K562 (cell line): ENCODE measurements at regions not wholly inside any gene's neighbourhood (a gene's known extent, or its start where the extent isn't known, plus 50 kb on each side); places are given as distances from the start of the nearest gene placed in this dataset.

Experiments used
- ATAC-seq: fragments of 200-7000 bp; cut with Tn5 transposase; 3 replicates; pipeline ENCODE4 v1.9.1; 2020; ENCODE audit warnings: moderate library complexity
- BruUV-seq: library from RNA; stranded (reverse); fragments of 400-500 nt; replicated peaks from 2 replicates; lab custom pipeline; 2021; lab: Mats Ljungman, UMichigan
- CTCF ChIA-PET: fragments of 300-600 bp; formaldehyde crosslinking; extraction: SDS; loops from one replicate; lab custom pipeline; 2021; ENCODE audit warnings: low intra/inter-chr PET ratio; lab: Yijun Ruan, JAX
- POLR2A ChIA-PET: fragments of 300-600, 350-650 bp; sonication (Branson Sonifier 250); formaldehyde crosslinking; extraction: SDS; loops from one replicate; lab custom pipeline; 2021; ENCODE audit warnings: antibody characterized with exemption, inconsistent platforms; lab: Yijun Ruan, JAX
- DNase-seq, 4 experiments: peaks; one replicate each; pipeline versions ENCODE4 v3.0.0 to v3.0.0-alpha.2; 2011 to 2018; ENCODE audit warnings: low spot score in 3 of 4, mixed read lengths in 3 of 4; ENCODE audit errors: extremely low read depth in 1 of 4
- FAIRE-seq: peaks from 2 replicates; lab custom pipeline; 2011; peaks lifted over from hg19 to GRCh38; lab: Jason Lieb, UNC
- H2AFZ ChIP-seq: 2 replicates; pipeline ENCODE4 v1.6.0; 2011; ENCODE audit warnings: low read depth, low read length, control low read depth, inconsistent platforms
- H3K27ac ChIP-seq: fragments of 200-600 bp; 3 replicates; pipeline ENCODE4 v1.8.0; 2011; ENCODE audit warnings: low read depth, mild to moderate bottlenecking, control low read depth, inconsistent platforms, low read length, moderate library complexity, mixed read lengths; ENCODE audit errors: extremely low read depth
- H3K27me3 ChIP-seq, 2 experiments: fragments of 300-600 bp in 1 of 2; 2 replicates in 1 of 2; 3 replicates in 1 of 2; pipeline versions ENCODE4 v1.6.0 to v1.8.0; 2011; ENCODE audit warnings: inconsistent platforms in 2 of 2, low read length in 2 of 2, mild to moderate bottlenecking in 1 of 2, mixed read lengths in 1 of 2, moderate library complexity in 1 of 2; ENCODE audit not compliant: control insufficient read depth in 2 of 2, insufficient read depth in 2 of 2
- H3K36me3 ChIP-seq: fragments of 300-600 bp; 3 replicates; pipeline ENCODE4 v1.8.0; 2011; ENCODE audit warnings: mild to moderate bottlenecking, low read length, inconsistent platforms; ENCODE audit not compliant: control insufficient read depth, insufficient read depth
- H3K4me1 ChIP-seq, 2 experiments: fragments of 200-600 bp in 1 of 2; replicated peaks in 1 of 2; 2 replicates in 1 of 2; 3 replicates in 1 of 2; pipeline versions ENCODE4 v1.5.1 to v1.8.0; 2011; ENCODE audit warnings: inconsistent platforms in 2 of 2, low read length in 2 of 2, mild to moderate bottlenecking in 1 of 2, mixed read lengths in 1 of 2, moderate library complexity in 1 of 2; ENCODE audit not compliant: control insufficient read depth in 2 of 2, insufficient read depth in 2 of 2
- H3K4me2 ChIP-seq: 2 replicates; pipeline ENCODE4 v1.6.1; 2011; ENCODE audit warnings: low read length, control low read depth, inconsistent platforms, mixed read lengths; ENCODE audit not compliant: insufficient read depth
- H3K4me3 ChIP-seq: fragments of 200-600 bp; sonication (generic), shearing (Covaris generic); 2 replicates; pipeline ENCODE4 v1.5.1; 2016; ENCODE audit warnings: control low read depth, inconsistent platforms
- H3K79me2 ChIP-seq: fragments of 200-600 bp; 3 replicates; pipeline ENCODE4 v1.8.0; 2011; ENCODE audit warnings: low read length, inconsistent platforms; ENCODE audit not compliant: control insufficient read depth, insufficient read depth
- H3K9ac ChIP-seq, 2 experiments: 2 replicates each; pipeline versions ENCODE4 v1.6.0 to v1.6.1; 2011; ENCODE audit warnings: low read depth in 2 of 2, low read length in 2 of 2, control low read depth in 1 of 2, inconsistent platforms in 1 of 2, mild to moderate bottlenecking in 1 of 2, mixed read lengths in 1 of 2; ENCODE audit not compliant: insufficient read depth in 1 of 2
- H3K9me1 ChIP-seq: one replicate; pipeline ENCODE4 v1.6.0; 2011; ENCODE audit warnings: inconsistent platforms, mild to moderate bottlenecking, low read length, moderate library complexity; ENCODE audit not compliant: control insufficient read depth, insufficient read depth
- H3K9me3 ChIP-seq: replicated peaks from 2 replicates; pipeline ENCODE4 v1.5.1; 2011; ENCODE audit warnings: low read depth, low read length, inconsistent platforms; ENCODE audit not compliant: control insufficient read depth, insufficient read depth
- H4K20me1 ChIP-seq: replicated peaks from 2 replicates; pipeline ENCODE4 v1.6.1; 2011; ENCODE audit warnings: low read length, inconsistent platforms, mixed read lengths; ENCODE audit not compliant: control insufficient read depth, insufficient read depth
- CCNT2 ChIP-seq: IDR thresholded peaks from 2 replicates; pipeline ENCODE4 v1.6.1; 2011; ENCODE audit warnings: borderline replicate concordance, low read depth, mild to moderate bottlenecking, moderate library complexity, mixed read lengths, low read length; ENCODE audit not compliant: insufficient read length; ENCODE audit errors: extremely low read depth
- CEBPG ChIP-seq, 3 experiments: fragments of 200-800 bp in 1 of 3; sonication (Bioruptor generic) in 1 of 3; sonication (generic) in 1 of 3; formaldehyde crosslinking in 1 of 3; IDR thresholded peaks in 2 of 3; conservative IDR thresholded peaks in 1 of 3; 2 replicates each; pipeline versions ENCODE4 v1.6.1 to v1.8.0; 2016 to 2022; ENCODE audit warnings: missing compliant biosample characterization in 2 of 3, missing genetic modification characterization in 2 of 3, mild to moderate bottlenecking in 1 of 3, missing genetic modification reagents in 1 of 3
- CHD1 ChIP-seq: fragments of 200-600 bp; sonication (generic); IDR thresholded peaks from one replicate; pipeline ENCODE4 v1.6.1; 2012; ENCODE audit warnings: mild to moderate bottlenecking, moderate library complexity, low read length, inconsistent platforms
- DACH1 ChIP-seq: fragments of 450-650 bp; IDR thresholded peaks from 2 replicates; pipeline ENCODE4 v1.6.1; 2018; ENCODE audit not compliant: partially characterized antibody
- HDAC6 ChIP-seq: IDR thresholded peaks from 2 replicates; pipeline ENCODE4 v1.6.1; 2012; ENCODE audit warnings: low read depth, mild to moderate bottlenecking, control low read depth, inconsistent platforms, low read length, moderate library complexity
- HIVEP1 ChIP-seq: fragments of 250-450 bp; sonication (Bioruptor Pico); IDR thresholded peaks from 2 replicates; pipeline ENCODE4 v1.4.0; 2020; ENCODE audit warnings: mild to moderate bottlenecking
- IRF2 ChIP-seq: sonication (generic); formaldehyde crosslinking; IDR thresholded peaks from 2 replicates; pipeline ENCODE4 v1.8.1; 2022; ENCODE audit warnings: mild to moderate bottlenecking, missing genetic modification reagents
- KLF13 ChIP-seq: fragments of 450-650 bp; IDR thresholded peaks from 2 replicates; pipeline ENCODE4 v1.6.1; 2016; ENCODE audit warnings: missing genetic modification characterization, low read depth, mild to moderate bottlenecking, missing compliant biosample characterization, moderate library complexity, borderline replicate concordance
- MCM5 ChIP-seq: fragments of 450-650 bp; IDR thresholded peaks from 2 replicates; pipeline ENCODE4 v1.6.1; 2016; ENCODE audit warnings: low read depth
- MYC ChIP-seq, 2 experiments: fragments of 250-450 bp in 1 of 2; sonication (Bioruptor Pico) in 1 of 2; IDR thresholded peaks; 2 replicates each; pipeline versions ENCODE4 v1.5.1 to v1.6.1; 2012 to 2021; ENCODE audit warnings: low read depth in 2 of 2, borderline replicate concordance in 1 of 2, improper control_type of control experiment in 1 of 2, low read length in 1 of 2, mild to moderate bottlenecking in 1 of 2, moderate library complexity in 1 of 2
- POLR3A ChIP-seq: IDR thresholded peaks from 2 replicates; pipeline ENCODE4 v1.6.1; 2011; ENCODE audit warnings: borderline replicate concordance, mild to moderate bottlenecking, moderate library complexity; ENCODE audit not compliant: insufficient read length, insufficient read depth; ENCODE audit errors: extremely low read depth
- SLC30A9 ChIP-seq: fragments of 250-450 bp; sonication (Bioruptor Pico); IDR thresholded peaks from 2 replicates; pipeline ENCODE4 v1.8.0; 2022; ENCODE audit warnings: mild to moderate bottlenecking, moderate library complexity
- TBP ChIP-seq: optimal IDR thresholded peaks from 2 replicates; pipeline ENCODE3; 2011; ENCODE audit warnings: low read depth, low read length, improper control_type of control experiment
- TRIM24 ChIP-seq, 2 experiments: fragments of 450-650 bp; IDR thresholded peaks; 2 replicates each; pipeline ENCODE4 v1.6.1; 2016
- TRIM28 ChIP-seq: fragments of 450-650 bp; IDR thresholded peaks from 2 replicates; pipeline ENCODE4 v1.6.1; 2017
- ZBTB1 ChIP-seq: sonication (generic); formaldehyde crosslinking; IDR thresholded peaks from 2 replicates; pipeline ENCODE4 v1.8.1; 2023; ENCODE audit warnings: missing genetic modification reagents, low read depth, mild to moderate bottlenecking, borderline replicate concordance
- ZNF212 ChIP-seq: fragments of 450-650 bp; formaldehyde crosslinking; IDR thresholded peaks from 2 replicates; pipeline ENCODE4 v1.4.0; 2020; ENCODE audit warnings: mild to moderate bottlenecking
- ZNF766 ChIP-seq: fragments of 200-800 bp; sonication (Bioruptor generic); conservative IDR thresholded peaks from 2 replicates; pipeline ENCODE4 v1.6.1; 2016; ENCODE audit warnings: missing genetic modification characterization, missing compliant biosample characterization
- WGBS: fragments of 100-300 bp; shearing (Covaris generic); methylation state at CpG from one replicate; pipeline ENCODE4 v1.1.6; 2016; ENCODE audit warnings: low coverage, mixed read lengths; ENCODE audit not compliant: insufficient coverage; ENCODE audit errors: missing lambda C conversion rate; 5-methylcytosine and 5-hydroxymethylcytosine counted together
- in situ Hi-C: fragments of 300-500 bp; cut with MboI; formaldehyde crosslinking; loops from 4 replicates; pipeline ENCODE4 v1.15.0; 2018; ENCODE audit warnings: inconsistent platforms, mixed read lengths
- intact Hi-C: fragments of 100-400 bp; cut with micrococcal nuclease; formaldehyde crosslinking; loops from 2 replicates; pipeline ENCODE4 v1.14.2; 2022
- TF ChIP-seq, protein P1 (sequence below): fragments of 250-450 bp; sonication (Bioruptor Pico); IDR thresholded peaks from 2 replicates; pipeline ENCODE4 v1.8.0; 2022; ENCODE audit warnings: moderate library complexity, mild to moderate bottlenecking, inconsistent platforms
- TF ChIP-seq, protein P2 (sequence below): fragments of 450-650 bp; formaldehyde crosslinking; IDR thresholded peaks from 2 replicates; pipeline ENCODE4 v1.4.0; 2022; ENCODE audit warnings: missing genetic modification characterization

DNA sequence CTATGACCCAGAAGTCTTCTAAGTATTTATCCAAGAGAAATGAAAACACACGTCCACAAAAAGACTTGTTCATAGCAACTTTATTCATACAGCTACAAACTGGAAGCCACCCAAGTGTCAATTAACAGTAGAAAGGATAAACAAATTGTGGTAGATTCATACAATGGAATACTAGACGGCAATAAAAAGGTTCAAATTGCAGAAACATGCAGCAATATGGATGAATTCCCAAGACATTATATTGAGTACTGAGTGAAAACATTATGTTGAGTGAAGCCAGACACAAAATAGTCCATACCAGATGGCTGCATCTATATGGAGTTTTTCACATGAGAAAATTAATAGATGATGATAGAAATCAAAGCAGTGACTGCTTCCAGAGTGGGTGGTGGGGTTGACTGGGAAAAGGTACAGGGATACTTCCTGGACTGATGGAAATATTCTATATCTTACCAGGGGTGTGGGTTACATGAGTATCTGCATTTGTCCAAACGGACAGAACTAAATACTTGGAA is 292.0 kb downstream of the FGFR2 start:
- Histone ChIP-seq H3K9me1 (no peaks in the 10 kb centered on the region), H3K4me2 (no peak overlapping the region), H3K9ac (no peak overlapping the region), H3K27ac (no peak overlapping the region), H4K20me1 (no peaks in the 10 kb centered on the region; the same call in 1 of the 2 replicates), H3K4me3 (no peak overlapping the region), H3K4me1 (no peaks in the 10 kb centered on the region), H2AFZ (no peak overlapping the region), H3K9me3 (no peaks in the 10 kb centered on the region), H3K27me3 (no peaks in the 10 kb centered on the region), H3K36me3 (no peaks in the 10 kb centered on the region), H3K79me2 (no peaks in the 10 kb centered on the region)
- FAIRE-seq (no peak), DNase-seq (no peak), ATAC-seq (no peak)
- in situ Hi-C loops (no loop called here), intact Hi-C loops (no loop called here)
- no TSS peak for BruUV-seq
- 0% methylated on average over 3 of the region's 3 CpGs for WGBS
- POLR2A ChIA-PET = no interaction called here
- TF ChIP-seq ZNF212 = no peak
- TF ChIP-seq ZNF766 = no peak
- TF ChIP-seq MYC (IDR thresholded peaks at IDR 0.05; ENCODE audit: low read depth, low read length) = no peak
- no peak for TF ChIP-seq MYC (CRISPR knock-in tag; IDR thresholded peaks at IDR 0.05; ENCODE audit: borderline replicate concordance, low read depth)
- no peak for TF ChIP-seq HIVEP1 (CRISPR knock-in tag)
- TF ChIP-seq TRIM24 (IDR thresholded peaks at IDR 0.05) = no peak
- no peak for TF ChIP-seq POLR3A
- no peak for TF ChIP-seq HDAC6
- TF ChIP-seq KLF13 (tag) = no peak
- TF ChIP-seq DACH1 = no peak
- no peak for TF ChIP-seq TRIM28
- no peak for TF ChIP-seq CCNT2
- TF ChIP-seq, protein P1, sequence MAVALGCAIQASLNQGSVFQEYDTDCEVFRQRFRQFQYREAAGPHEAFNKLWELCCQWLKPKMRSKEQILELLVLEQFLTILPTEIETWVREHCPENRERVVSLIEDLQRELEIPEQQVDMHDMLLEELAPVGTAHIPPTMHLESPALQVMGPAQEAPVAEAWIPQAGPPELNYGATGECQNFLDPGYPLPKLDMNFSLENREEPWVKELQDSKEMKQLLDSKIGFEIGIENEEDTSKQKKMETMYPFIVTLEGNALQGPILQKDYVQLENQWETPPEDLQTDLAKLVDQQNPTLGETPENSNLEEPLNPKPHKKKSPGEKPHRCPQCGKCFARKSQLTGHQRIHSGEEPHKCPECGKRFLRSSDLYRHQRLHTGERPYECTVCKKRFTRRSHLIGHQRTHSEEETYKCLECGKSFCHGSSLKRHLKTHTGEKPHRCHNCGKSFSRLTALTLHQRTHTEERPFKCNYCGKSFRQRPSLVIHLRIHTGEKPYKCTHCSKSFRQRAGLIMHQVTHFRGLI (CRISPR knock-in tag) = no peak
- no peak for TF ChIP-seq ZBTB1 (CRISPR knock-in tag)
- no peak for TF ChIP-seq IRF2 (CRISPR knock-in tag)
- TF ChIP-seq, protein P2, sequence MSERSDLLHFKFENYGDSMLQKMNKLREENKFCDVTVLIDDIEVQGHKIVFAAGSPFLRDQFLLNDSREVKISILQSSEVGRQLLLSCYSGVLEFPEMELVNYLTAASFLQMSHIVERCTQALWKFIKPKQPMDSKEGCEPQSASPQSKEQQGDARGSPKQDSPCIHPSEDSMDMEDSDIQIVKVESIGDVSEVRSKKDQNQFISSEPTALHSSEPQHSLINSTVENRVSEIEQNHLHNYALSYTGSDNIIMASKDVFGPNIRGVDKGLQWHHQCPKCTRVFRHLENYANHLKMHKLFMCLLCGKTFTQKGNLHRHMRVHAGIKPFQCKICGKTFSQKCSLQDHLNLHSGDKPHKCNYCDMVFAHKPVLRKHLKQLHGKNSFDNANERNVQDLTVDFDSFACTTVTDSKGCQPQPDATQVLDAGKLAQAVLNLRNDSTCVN (CRISPR knock-in tag) = no peak
- no peak for TF ChIP-seq CHD1
- no peak for TF ChIP-seq CEBPG (CRISPR knock-in tag; IDR thresholded peaks at IDR 0.05)
- no peak for TF ChIP-seq CEBPG (tag; conservative IDR thresholded peaks at IDR 0.05 in 1 of 2, IDR thresholded peaks at IDR 0.05 in 1 of 2)
- TF ChIP-seq SLC30A9 = no peak
- no peak for TF ChIP-seq MCM5
- no peak for TF ChIP-seq TBP
- CTCF ChIA-PET = no interaction called here
